ENCODE measurements at regions not wholly inside any gene's neighbourhood (a gene's known extent, or its start where the extent isn't known, plus 50 kb on each side); places are given as distances from the start of the nearest gene placed in this dataset.

DNA sequence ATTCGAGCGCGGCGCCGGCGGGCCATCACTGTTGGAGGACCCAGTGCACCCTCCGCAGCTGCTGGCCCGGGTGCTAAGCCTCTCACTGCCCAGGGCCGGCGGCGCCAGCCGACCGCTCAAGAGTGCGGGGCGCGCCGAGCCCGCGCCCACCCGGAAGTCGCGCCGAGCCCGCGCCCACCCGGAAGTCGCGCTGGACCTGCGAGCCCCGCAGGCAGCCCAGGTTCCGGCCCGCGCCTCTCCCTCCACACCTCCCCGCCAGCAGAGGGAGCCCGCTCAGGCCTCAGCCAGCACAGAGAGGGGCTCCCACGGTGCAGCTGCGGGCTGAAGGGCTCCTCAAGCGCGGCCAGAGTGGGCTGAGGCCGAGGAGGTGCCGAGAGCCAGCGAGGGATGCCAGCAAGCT is 170.8 kb downstream of the GTF2H2C_2 start:
- DNase-seq (ENCODE audit: low read depth in 2 of 2), result peak; percentile 4 to 21
